Common myeloid progenitor, CD34-positive (primary cell): ENCODE measurements at regions not wholly inside any gene's neighbourhood (a gene's known extent, or its start where the extent isn't known, plus 50 kb on each side); places are given as distances from the start of the nearest gene placed in this dataset.

Source experiments
- CTCF ChIA-PET: fragments of 350-600 bp; sonication (Branson Sonifier 250); formaldehyde crosslinking; loops from one replicate; lab custom pipeline; 2021; ENCODE audit warnings: antibody characterized with exemption; lab: Charles Lee
- POLR2A ChIA-PET: fragments of 350-600 bp; sonication (Branson Sonifier 250); formaldehyde crosslinking; loops from one replicate; lab custom pipeline; 2021; ENCODE audit warnings: antibody characterized with exemption; lab: Charles Lee
- DNase-seq, 3 donors: peaks; one replicate each; pipeline versions ENCODE4 v3.0.0 to v3.0.0-alpha.2; 2013
- H3K27ac ChIP-seq, 2 experiments: 1 replicate in 1 of 2; 2 replicates in 1 of 2; pipeline ENCODE4 v1.7.0; 2013; ENCODE audit warnings: inconsistent platforms in 2 of 2, low read length in 2 of 2, mild to moderate bottlenecking in 2 of 2, low read depth in 1 of 2, moderate library complexity in 1 of 2; ENCODE audit not compliant: severe bottlenecking in 2 of 2, insufficient read depth in 1 of 2, poor library complexity in 1 of 2
- H3K27me3 ChIP-seq, 5 experiments: replicated peaks in 2 of 5; 1 replicate in 3 of 5; 2 replicates in 2 of 5; pipeline versions ENCODE4 v1.6.1 to v1.7.0; 2013; ENCODE audit warnings: low read length in 4 of 5, mild to moderate bottlenecking in 2 of 5, moderate library complexity in 2 of 5, inconsistent platforms in 1 of 5; ENCODE audit not compliant: insufficient read depth in 5 of 5, control insufficient read depth in 4 of 5
- H3K36me3 ChIP-seq, 4 experiments: 1 replicate in 2 of 4; 2 replicates in 2 of 4; pipeline versions ENCODE4 v1.6.1 to v1.7.0; 2013; ENCODE audit warnings: low read length in 3 of 4, control low read depth in 1 of 4, mild to moderate bottlenecking in 1 of 4; ENCODE audit not compliant: control insufficient read depth in 4 of 4, insufficient read depth in 4 of 4
- H3K4me1 ChIP-seq, 4 experiments: 1 replicate in 3 of 4; 2 replicates in 1 of 4; pipeline versions ENCODE4 v1.6.1 to v1.7.1; 2013; ENCODE audit warnings: low read length in 3 of 4, mild to moderate bottlenecking in 3 of 4, control low read depth in 1 of 4, inconsistent platforms in 1 of 4, moderate library complexity in 1 of 4; ENCODE audit not compliant: control insufficient read depth in 4 of 4, insufficient read depth in 4 of 4; ENCODE audit errors: control extremely low read depth in 1 of 4
- H3K4me3 ChIP-seq, 7 experiments: 1 replicate in 4 of 7; 2 replicates in 3 of 7; pipeline versions ENCODE4 v1.5.1 to v1.7.0; 2013; ENCODE audit warnings: mild to moderate bottlenecking in 7 of 7, low read length in 6 of 7, moderate library complexity in 6 of 7, inconsistent platforms in 2 of 7, low read depth in 2 of 7, control low read depth in 1 of 7; ENCODE audit not compliant: insufficient read depth in 4 of 7, control insufficient read depth in 1 of 7; ENCODE audit errors: extremely low read depth in 1 of 7
- H3K9me3 ChIP-seq, 5 experiments: 1 replicate in 4 of 5; 2 replicates in 1 of 5; pipeline versions ENCODE4 v1.6.1 to v1.7.1; 2013; ENCODE audit warnings: low read length in 4 of 5, mild to moderate bottlenecking in 2 of 5, inconsistent platforms in 1 of 5, low read depth in 1 of 5, moderate library complexity in 1 of 5; ENCODE audit not compliant: control insufficient read depth in 4 of 5, insufficient read depth in 2 of 5; ENCODE audit errors: control extremely low read depth in 1 of 5
- WGBS: methylation state at CpG from one replicate; pipeline ENCODE4 v1.1.5; 2013; ENCODE audit not compliant: insufficient coverage; 5-methylcytosine and 5-hydroxymethylcytosine counted together

GRCh38 chr4:107531927-107532326 lies 188.1 kb downstream of the PAPSS1 start:
- WGBS = 100% methylated on average over 1 of the region's 1 CpG
- POLR2A ChIA-PET = no interaction called here
- H3K36me3 ChIP-seq = no peaks in the 10 kb centered on the region
- no peak overlapping the region for H3K4me3 ChIP-seq
- H3K9me3 ChIP-seq = no peaks in the 10 kb centered on the region
- no peak overlapping the region for H3K27ac ChIP-seq
- no peak for DNase-seq
- H3K4me1 ChIP-seq = no peaks in the 10 kb centered on the region
- CTCF ChIA-PET = no interaction called here
- peaks cover 0 to 2% (median 0%) of the 10 kb centered on the region in 5 experiments for H3K27me3 ChIP-seq

- ChIA-PET CTCF (no interaction called here), POLR2A (no interaction called here)
- H3K27me3 ChIP-seq = no peaks in the 10 kb centered on the region
- H3K36me3 ChIP-seq = no peaks in the 10 kb centered on the region
- no peak for DNase-seq
- no peak overlapping the region for H3K27ac ChIP-seq
- no peak overlapping the region for H3K4me3 ChIP-seq
- peaks cover 0 to 3% (median 0%) of the 10 kb centered on the region in 5 experiments for H3K9me3 ChIP-seq
- WGBS = 91% methylated on average over 6 of the region's 7 CpGs
- H3K4me1 ChIP-seq = no peaks in the 10 kb centered on the region
Measured at GRCh38 chr4:107520368-107520767, 199.7 kb downstream of the PAPSS1 start.

DNA sequence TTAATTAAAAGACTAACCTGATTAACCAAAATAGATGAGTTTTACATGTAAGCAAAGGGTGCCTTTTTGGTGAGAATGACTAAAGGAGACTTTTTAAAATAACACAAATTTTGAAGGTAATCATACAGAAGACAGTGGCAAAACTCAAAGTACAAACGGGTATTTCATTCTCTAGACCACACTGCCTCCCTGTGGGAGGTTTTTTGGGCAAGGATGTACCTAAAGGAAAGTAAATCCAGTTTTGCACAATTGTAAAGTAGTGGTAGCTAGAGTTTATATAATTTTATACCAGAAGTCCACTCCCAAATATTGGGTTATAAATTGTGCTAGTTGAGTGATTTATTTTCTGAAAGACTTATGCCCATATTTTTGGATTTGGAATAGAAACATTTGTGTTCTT lies 201.0 kb downstream of the PAPSS1 start:
- H3K36me3 ChIP-seq = no peaks in the 10 kb centered on the region
- no peaks in the 10 kb centered on the region for H3K4me1 ChIP-seq
- H3K27ac ChIP-seq = no peak overlapping the region
- ChIA-PET CTCF (no interaction called here), POLR2A (no interaction called here)
- no peaks in the 10 kb centered on the region for H3K27me3 ChIP-seq
- WGBS = no CpG with 5 or more reads among the region's 1 CpG
- no peak for DNase-seq
- H3K4me3 ChIP-seq = no peak overlapping the region
- peaks cover 0 to 3% (median 0%) of the 10 kb centered on the region in 5 experiments for H3K9me3 ChIP-seq

DNA sequence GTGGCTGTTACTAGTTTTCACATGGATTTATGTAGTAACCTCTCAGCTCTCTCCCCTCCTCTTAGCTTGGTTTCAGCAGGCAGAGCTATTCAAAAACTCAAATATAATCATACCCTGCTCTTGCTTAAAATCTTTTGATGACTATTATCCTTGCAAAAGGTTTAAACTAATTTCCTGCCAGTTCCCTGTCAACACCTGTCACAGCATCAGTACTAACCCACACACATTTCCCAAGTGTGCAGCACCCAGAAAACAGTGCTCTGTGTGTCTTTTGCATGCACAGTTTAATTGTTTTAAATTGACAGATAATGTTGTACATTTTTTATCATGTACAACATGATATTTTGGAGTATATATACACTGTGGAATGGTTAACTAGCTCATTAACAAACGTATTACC lies 202.0 kb downstream of the PAPSS1 start:
- Histone ChIP-seq H3K27ac (no peak overlapping the region), H3K27me3 (no peaks in the 10 kb centered on the region), H3K4me1 (no peaks in the 10 kb centered on the region), H3K36me3 (no peaks in the 10 kb centered on the region), H3K9me3 (peaks cover 0 to 3% (median 0%) of the 10 kb centered on the region in 5 experiments), H3K4me3 (no peak overlapping the region)
- POLR2A ChIA-PET = no interaction called here
- WGBS = no CpG with 5 or more reads among the region's 1 CpG
- CTCF ChIA-PET = no interaction called here
- no peak for DNase-seq

DNA sequence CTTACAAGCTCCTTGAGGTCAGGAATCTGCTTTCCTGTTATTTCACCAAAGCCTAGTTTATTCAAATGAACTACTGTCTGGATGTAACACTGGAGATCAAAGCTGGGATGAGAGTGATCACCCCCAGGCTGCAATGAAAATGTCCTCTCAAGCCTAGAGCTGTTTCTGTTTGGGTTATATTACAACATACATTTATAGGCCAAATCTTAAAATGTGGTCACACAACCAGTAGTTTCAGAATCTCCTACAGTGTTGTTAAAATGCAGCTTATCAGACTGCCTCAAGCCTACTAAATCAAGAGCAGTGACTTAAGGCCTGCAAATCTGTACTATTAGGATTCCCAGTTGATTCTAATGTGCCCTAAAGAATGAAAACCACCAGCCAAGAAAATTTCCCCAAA lies 207.5 kb downstream of the PAPSS1 start:
- H3K36me3 ChIP-seq = no peaks in the 10 kb centered on the region
- H3K4me1 ChIP-seq = no peaks in the 10 kb centered on the region
- no peak overlapping the region for H3K27ac ChIP-seq
- peaks cover 0 to 3% (median 0%) of the 10 kb centered on the region in 5 experiments for H3K9me3 ChIP-seq
- POLR2A ChIA-PET = no interaction called here
- no peak for DNase-seq
- no peak overlapping the region for H3K4me3 ChIP-seq
- CTCF ChIA-PET = no interaction called here
- no peaks in the 10 kb centered on the region for H3K27me3 ChIP-seq

- Histone ChIP-seq H3K27me3 (no peaks in the 10 kb centered on the region), H3K9me3 (peaks cover 0 to 1% (median 0%) of the 10 kb centered on the region in 5 experiments), H3K4me3 (no peak overlapping the region), H3K4me1 (no peaks in the 10 kb centered on the region), H3K36me3 (no peaks in the 10 kb centered on the region), H3K27ac (no peak overlapping the region)
- POLR2A ChIA-PET = no interaction called here
- DNase-seq = no peak
- CTCF ChIA-PET = no interaction called here
Measured at GRCh38 chr4:107509615-107510014, 210.4 kb downstream of the PAPSS1 start.

DNA sequence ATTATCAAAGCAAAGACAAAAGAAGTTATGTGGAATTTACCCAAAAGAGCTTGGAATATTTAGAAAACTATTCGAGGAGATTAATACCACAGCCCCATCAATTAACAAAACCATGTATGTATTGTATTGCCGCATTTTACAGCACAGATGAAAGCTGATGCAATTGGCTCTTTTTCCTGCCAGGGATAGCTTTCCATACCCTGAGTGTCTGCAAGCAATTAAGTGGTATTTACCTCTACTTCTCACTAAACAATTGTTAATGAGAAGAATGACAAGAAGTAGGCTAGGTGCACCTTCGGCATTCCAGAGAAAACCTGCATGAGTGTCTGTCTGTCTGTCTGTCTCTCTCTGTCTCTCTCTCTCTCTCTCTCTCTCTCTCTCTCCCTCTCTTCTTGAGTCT lies 219.5 kb downstream of the PAPSS1 start:
- peaks cover 0 to 6% (median 0%) of the 10 kb centered on the region in 5 experiments for H3K9me3 ChIP-seq
- WGBS = no CpG with 5 or more reads among the region's 3 CpGs

More for the DNA sequence above, 219.5 kb downstream of the PAPSS1 start:
- no peaks in the 10 kb centered on the region for H3K27me3 ChIP-seq
- DNase-seq = no peak
- H3K4me1 ChIP-seq = no peaks in the 10 kb centered on the region
- ChIA-PET POLR2A (no interaction called here), CTCF (no interaction called here)
- no peak overlapping the region for H3K4me3 ChIP-seq
- no peak overlapping the region for H3K27ac ChIP-seq
- H3K36me3 ChIP-seq = no peaks in the 10 kb centered on the region
